GM18502 (cell line): ENCODE measurements at regions not wholly inside any gene's neighbourhood (a gene's known extent, or its start where the extent isn't known, plus 50 kb on each side); places are given as distances from the start of the nearest gene placed in this dataset.
A peak's percentile ranks its signal among the peaks of the same experiment; 100 is the strongest.

ENCODE experiments used
- ATAC-seq: cut with Tn5 transposase; IDR thresholded peaks from one replicate; pipeline ENCODE4 v1.9.1; 2021; ENCODE audit warnings: mild to moderate bottlenecking; ENCODE audit not compliant: unreplicated experiment, poor library complexity

DNA sequence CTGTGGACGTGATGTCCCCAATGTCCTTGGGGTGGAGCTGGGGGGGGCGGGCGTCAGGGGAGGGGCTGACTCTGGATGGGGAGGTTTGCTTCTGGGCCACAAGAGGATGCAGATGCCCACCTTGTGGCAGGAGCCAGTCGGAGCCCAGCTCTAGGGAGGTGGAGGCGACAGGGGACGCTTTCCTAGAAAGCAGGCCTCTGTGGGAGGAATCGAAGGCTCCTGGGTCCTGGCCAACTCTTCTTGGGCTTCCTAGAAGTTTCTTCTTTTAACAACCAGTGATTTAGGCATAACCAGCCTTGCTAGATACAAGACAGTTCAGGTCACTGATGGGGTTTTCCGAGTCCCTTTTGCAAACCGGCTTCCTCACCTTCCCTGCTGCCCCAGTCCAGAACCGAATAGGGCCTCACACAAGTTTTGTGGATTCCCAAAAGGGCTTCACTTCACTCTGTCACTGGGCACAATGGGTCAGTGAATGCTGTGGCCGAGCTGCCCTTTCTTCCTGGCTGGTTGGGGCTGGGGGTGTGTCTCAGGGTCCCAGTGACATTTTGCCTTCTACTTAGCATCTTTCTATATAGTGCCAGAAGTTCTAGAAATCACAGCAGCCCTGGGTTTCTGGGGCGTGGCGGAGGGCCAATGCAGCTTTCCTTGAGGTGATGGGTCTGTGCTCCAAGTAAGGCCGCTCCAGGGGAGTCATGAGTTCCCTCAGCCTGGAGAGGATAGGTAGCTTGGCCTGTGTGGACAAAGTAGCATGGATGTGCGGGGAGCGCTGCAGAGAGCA, 78.4 kb upstream of the FOXP4 start:
- ATAC-seq: no peak

DNA sequence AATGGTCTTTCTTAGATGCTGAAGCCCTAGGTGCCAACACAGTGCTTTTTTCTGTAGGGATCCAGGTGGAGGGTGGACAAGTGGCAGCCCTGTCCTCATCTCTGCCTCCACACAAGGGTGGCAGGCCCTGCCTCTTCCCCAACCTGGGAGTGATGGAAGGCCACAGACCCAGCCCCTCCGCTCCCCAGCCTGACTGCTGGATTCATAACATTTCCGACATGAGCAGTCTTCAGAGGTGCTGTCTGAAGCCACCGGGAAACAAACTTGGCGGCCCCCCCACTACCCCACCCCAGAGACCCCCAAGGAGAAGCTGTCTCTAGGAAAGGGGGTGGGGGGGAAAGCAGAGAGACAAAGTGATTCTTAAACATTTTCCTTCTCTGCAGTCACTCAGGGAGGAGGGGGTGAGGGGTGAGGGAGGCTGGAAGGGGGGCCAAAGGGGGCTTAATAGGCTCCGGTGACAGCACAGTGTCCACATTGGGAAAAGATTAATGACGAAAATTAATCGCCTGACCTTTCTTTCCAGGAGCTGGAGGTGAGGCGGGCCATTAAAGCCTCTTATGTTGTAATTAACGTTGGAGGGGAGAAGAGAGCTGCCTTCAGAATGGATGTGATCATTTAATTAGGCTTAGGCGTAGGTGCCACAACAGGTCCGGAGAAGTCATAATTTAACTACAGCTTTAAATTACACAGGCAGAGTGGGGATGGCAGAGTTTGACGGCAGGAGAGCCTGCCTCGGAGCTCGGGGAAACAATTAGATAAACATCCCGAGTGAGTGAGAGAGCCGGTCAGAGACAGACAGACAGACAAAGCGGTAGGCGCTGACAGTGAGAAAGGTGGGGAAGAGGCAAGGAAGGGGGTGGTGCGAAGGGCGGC, 76.8 kb upstream of the FOXP4 start:
- no peak for ATAC-seq

DNA sequence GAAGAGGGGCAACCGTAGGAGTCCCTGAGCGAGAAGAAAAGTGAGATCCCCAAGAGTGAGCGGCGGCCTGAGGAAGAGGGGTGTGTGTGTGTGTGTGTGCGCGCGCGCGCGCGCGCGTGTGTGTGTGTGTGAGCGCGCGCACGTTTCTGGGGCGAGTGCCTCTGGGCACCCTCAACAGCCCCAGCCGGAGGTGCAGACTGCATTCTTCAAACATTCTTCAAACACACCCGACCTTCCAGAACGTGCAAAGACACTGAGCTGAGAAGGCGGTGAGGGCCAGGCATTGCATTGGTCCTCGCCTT, 76.2 kb upstream of the FOXP4 start:
- no peak for ATAC-seq

- ATAC-seq: no peak
These were observed 75.7 kb upstream of the FOXP4 start for GRCh38 chr6:41470331-41471063.

DNA sequence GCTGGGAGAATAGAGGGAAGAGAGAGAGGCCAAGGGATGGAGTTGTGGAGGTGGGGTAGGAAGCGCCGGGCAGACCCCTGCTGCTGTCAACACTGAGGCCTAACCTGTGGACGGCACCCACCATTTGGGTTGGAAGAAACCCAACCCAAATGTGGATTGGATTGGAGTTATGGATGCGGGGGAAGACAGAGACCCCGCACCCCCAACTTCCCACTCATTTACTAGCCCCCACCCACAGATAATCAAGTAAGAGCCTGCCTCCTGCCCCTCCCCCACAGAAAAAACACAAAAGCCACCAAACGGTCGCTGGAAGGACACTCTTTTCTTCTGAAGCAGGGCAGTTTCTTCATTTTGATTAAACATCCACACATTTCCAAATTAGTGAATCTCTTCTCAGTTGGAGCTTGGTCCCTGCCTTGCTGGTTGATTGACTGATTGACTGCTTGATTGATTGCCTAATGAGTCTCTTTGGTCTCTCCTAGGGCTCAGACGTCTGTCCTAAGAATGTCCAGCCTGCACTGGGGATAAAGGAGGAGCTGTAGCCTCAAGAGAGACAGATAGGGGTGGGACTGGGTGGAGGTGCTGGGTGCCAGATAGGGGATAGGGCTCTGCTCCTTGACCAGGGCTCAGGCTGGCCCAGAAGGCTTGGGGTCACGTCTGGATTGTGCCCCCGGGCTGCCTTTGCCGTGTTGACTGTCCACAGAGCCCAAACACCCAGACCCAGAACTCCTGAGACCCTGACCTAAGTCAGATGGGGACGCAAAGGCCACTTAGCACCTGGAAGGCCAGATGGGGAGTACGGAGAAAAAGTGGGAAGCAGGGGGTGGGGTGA, 74.9 kb upstream of the FOXP4 start:
- ATAC-seq: no peak

- ATAC-seq: no peak
These were observed 71.8 kb upstream of the FOXP4 start for GRCh38 chr6:41474213-41474933.

- no peak for ATAC-seq
These were observed 71.0 kb upstream of the FOXP4 start for GRCh38 chr6:41475164-41475563.

DNA sequence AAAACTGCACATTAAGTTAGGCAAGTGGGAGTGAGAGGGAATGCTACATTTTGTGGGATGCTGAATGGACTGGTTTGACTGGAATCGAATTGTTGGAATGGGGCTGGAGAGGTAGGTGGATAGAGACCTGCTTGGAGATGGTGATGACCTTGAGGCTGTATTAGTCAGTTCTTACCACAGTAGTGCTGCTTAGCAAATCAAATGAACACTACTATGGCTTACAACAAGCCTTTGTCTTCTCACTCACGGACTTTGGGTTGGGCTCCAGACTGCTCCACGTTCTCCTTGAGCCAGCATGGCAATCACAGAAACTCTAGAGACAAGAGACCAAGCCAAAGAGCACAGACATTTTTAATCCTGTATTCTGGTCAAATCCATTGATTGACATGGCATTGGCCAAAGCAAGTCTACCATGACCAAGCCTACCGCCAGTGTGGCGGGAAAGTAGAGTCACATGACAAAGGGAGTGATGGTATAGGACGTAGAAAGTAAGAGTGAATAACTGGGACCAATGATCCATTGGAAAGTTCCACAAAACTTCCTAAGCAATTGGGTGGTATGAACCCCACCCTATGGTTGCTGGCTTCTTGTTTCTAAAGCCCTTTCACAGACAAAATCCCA, 70.3 kb upstream of the FOXP4 start:
- no peak for ATAC-seq

DNA sequence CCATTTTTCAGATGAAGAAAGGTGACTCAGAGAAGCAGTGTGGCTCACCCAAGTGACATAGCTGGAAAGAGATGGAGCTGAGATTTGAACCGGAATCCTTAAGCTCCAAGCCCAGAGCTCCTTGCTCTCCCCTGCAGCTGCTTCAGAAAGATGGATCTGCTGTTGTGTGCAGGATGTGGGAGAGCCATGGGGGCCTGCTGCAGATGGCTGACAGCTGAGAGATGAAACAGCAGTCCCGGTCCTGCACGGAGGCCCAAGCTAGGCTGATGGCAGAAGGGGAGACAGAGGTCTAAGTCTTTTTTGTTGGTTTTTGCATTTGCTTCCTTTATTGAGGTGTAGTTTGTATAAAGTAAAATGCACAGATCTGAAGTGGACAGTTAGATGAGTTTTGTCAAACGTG, 69.8 kb upstream of the FOXP4 start:
- ATAC-seq: no peak

GRCh38 chr6:41477572-41477971, 68.6 kb upstream of the FOXP4 start:
- no peak for ATAC-seq

DNA sequence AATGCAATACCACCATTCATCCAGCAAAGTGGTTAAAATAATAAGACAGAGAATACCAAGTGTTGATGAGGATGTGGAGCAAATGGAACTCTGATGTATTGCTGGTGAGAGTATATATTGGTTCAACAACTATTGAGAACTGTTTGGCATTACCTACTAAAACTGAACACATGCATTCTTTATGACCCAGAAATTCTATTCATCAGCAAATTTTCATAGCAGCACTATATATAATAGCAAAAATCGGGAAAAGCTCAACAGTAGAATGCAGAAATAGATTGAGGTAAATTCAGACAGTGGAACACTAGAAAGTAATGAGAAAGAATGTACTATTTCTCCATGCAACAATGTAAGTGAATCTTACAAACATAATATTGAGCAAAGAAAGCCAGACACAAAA, 62.2 kb upstream of the FOXP4 start:
- no peak for ATAC-seq

GRCh38 chr6:41487860-41488432, 58.2 kb upstream of the FOXP4 start:
- ATAC-seq: no peak

DNA sequence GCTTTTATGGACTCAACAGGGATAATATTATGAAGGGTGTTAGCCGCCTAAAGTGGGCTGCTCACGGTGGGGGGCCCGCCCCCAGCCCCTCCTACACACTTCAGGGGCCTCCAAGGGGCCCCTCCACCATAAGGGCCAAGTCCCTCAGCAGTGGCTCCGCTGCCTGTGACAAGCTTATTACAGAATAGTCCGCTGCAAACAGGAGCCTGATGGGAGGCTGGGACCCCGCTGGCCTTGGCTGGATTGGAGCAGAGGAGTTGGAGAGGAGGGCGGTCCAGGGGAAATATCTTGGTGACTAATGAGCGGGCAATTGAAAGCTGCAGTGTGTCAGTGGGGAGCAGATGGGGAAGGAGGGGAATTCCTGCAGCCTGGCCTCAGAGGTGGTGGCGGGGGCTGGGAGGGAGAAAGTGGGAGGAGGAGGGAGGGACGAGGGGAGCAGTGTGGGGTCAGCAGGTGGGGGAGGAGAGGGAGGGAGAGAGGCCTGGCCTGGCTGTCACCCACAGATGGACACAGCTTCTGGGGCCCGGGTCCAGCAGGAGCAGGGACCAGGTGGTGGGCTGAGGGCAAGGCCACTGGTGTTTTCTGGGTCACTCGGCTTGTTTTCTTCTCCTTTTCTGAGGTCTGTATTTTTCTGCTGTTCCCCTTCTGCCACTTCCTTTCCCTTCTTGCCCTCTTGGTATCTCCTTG, 57.6 kb upstream of the FOXP4 start:
- peak; percentile 52 for ATAC-seq

DNA sequence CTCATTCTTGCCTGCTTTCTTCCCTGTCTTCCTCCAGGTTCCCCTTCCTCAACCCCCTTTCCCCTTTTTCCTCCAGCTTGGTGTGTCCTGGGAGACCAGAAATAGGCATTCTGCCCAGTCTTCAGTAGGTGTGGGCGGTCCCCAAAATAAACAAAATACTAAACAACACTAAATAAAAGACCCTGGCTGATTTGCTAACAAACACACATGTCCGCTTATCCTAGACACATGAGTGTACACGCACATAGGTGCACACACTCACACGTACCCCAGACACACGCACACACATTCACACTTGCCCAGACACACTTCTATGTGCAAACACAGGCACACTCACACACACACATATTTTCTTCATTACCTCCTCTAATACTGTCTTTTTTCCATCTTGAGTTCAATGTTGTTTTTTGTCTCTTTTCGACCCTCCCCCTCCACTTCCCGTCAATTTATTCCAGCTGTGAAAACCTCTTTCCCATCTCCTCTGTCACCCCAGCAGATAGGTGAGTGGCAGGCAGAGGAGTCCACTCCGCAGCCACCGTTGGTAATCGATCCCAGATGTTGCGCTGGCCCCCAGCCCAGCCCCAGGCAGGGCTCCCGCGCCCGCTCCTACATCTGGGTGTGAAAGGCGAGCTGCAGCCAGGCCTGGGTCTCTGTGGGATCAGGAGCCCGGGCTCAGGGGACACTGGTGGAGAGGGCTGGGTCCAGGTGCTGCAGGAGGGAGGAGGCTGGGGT, 56.9 kb upstream of the FOXP4 start:
- ATAC-seq: no peak

GRCh38 chr6:41492261-41492891, 53.8 kb upstream of the FOXP4 start:
- ATAC-seq: no peak

DNA sequence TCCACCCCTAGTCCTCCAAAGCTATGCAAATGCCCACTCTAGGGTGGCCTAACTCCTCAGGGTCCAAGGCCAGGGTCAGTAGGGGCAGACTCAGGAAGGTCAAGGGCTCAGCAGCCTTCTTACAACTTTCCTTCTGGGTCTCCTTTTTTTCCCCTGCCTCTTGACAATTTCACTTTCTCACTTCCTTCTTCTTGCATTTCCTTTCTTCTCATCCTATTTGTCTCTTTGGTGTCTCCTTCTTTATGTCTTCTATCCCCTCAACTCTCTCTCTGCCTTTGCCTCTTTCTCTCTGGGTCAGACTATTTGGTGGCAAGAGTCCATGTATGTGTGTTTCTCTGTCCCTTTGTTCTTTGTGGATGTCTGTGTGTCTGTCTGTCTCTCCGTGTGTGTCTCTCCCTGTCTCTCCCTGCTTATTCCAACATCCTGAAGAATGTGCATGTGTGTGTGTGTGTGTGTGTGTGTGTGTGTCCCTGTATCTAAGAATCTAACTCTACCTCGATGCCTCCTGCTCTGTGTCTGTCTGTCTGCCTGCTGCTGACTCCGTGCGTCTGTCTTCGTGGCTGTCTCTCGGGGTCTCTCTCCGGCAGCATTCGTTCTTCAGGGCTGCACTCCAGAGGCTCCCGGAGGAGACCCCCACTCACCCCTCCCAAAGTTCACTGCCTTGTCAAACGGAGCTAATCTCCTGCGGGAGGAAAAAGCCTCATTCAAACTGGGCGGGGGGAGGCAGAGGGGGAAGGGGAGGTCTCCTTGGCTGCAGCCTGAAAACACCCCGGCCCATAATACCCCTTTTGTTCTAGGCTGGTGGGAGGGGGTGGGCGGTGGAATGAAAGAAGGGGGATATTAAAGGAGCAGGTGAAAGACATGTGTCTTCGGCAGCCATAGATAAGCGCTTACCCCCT, 51.7 kb upstream of the FOXP4 start:
- ATAC-seq: no peak
